ENCODE measurements at regions not wholly inside any gene's neighbourhood (a gene's known extent, or its start where the extent isn't known, plus 50 kb on each side); places are given as distances from the start of the nearest gene placed in this dataset.

- TF ChIP-seq CTCF (IDR thresholded peaks at IDR 0.05), result no peak
- intact Hi-C loops (cut with micrococcal nuclease), result no loop called here
- Histone ChIP-seq H3K4me1 (ENCODE audit: control insufficient read depth, insufficient read depth, low read length) (no peaks in the 10 kb centered on the region), H3K27ac (ENCODE audit: low read length) (no peak overlapping the region), H3K27me3 (ENCODE audit: control insufficient read depth, insufficient read depth, low read length) (no peaks in the 10 kb centered on the region), H3K4me3 (ENCODE audit: low read length) (no peak overlapping the region), H3K36me3 (ENCODE audit: control insufficient read depth, insufficient read depth, low read length) (no peaks in the 10 kb centered on the region), H3K9me3 (ENCODE audit: control insufficient read depth, insufficient read depth, low read length) (no peaks in the 10 kb centered on the region)
- H3K27me3 Mint-ChIP-seq (ENCODE audit: low read depth in 2 of 2), result peaks cover 13 to 39% of the 10 kb centered on the region in 2 donors
- H3K36me3 Mint-ChIP-seq, result no peaks in the 10 kb centered on the region
- ATAC-seq (no peak), DNase-seq (peak; percentile 11 to 28)
- WGBS (ENCODE audit: insufficient coverage), result 44% methylated on average over 11 of the region's 11 CpGs
- H3K4me1 Mint-ChIP-seq, result no peaks in the 10 kb centered on the region
- no peaks in the 10 kb centered on the region for H3K9me3 Mint-ChIP-seq
- H3K4me3 Mint-ChIP-seq, result no peak overlapping the region
- no peak overlapping the region for H3K27ac Mint-ChIP-seq
Measured at GRCh38 chr22:48968201-48968959, 859.3 kb downstream of the BRD1 start.

- H3K27ac ChIP-seq (ENCODE audit: low read length), result no peak overlapping the region
- TF ChIP-seq CTCF (IDR thresholded peaks at IDR 0.05), result no peak
- H3K4me3 ChIP-seq (ENCODE audit: low read length), result no peak overlapping the region
- H3K9me3 ChIP-seq (ENCODE audit: control insufficient read depth, insufficient read depth, low read length), result no peaks in the 10 kb centered on the region
- Mint-ChIP-seq H3K4me3 (no peak overlapping the region), H3K9me3 (no peaks in the 10 kb centered on the region), H3K4me1 (no peaks in the 10 kb centered on the region), H3K27ac (no peak overlapping the region), H3K27me3 (ENCODE audit: low read depth in 2 of 2) (peaks cover 17 to 53% of the 10 kb centered on the region in 2 donors), H3K36me3 (no peaks in the 10 kb centered on the region)
- no peaks in the 10 kb centered on the region for H3K4me1 ChIP-seq (ENCODE audit: control insufficient read depth, insufficient read depth, low read length)
- intact Hi-C loops (cut with micrococcal nuclease), result no loop called here
- ATAC-seq, result no peak
- DNase-seq, result no peak
- no peaks in the 10 kb centered on the region for H3K27me3 ChIP-seq (ENCODE audit: control insufficient read depth, insufficient read depth, low read length)
- H3K36me3 ChIP-seq (ENCODE audit: control insufficient read depth, insufficient read depth, low read length), result no peaks in the 10 kb centered on the region
- WGBS (ENCODE audit: insufficient coverage), result no CpG with 5 or more reads among the region's 1 CpG
Measured at GRCh38 chr22:48963405-48963804, 864.3 kb downstream of the BRD1 start.

GRCh38 chr22:48961705-48962104 lies 866.0 kb downstream of the BRD1 start:
- whole genome bisulfite sequencing (ENCODE audit: insufficient coverage), result 40% methylated on average over 1 of the region's 2 CpGs
- ATAC-seq, result no peak

More at GRCh38 chr22:48961705-48962104, 866.0 kb downstream of the BRD1 start:
- H3K9me3 Mint-ChIP-seq, result peaks cover 4 to 5% of the 10 kb centered on the region in 2 donors
- Histone ChIP-seq H3K27ac (ENCODE audit: low read length) (no peak overlapping the region), H3K27me3 (ENCODE audit: control insufficient read depth, insufficient read depth, low read length) (no peaks in the 10 kb centered on the region), H3K36me3 (ENCODE audit: control insufficient read depth, insufficient read depth, low read length) (no peaks in the 10 kb centered on the region), H3K9me3 (ENCODE audit: control insufficient read depth, insufficient read depth, low read length) (no peaks in the 10 kb centered on the region), H3K4me3 (ENCODE audit: low read length) (no peak overlapping the region), H3K4me1 (ENCODE audit: control insufficient read depth, insufficient read depth, low read length) (no peaks in the 10 kb centered on the region)
- peaks cover 17 to 40% of the 10 kb centered on the region in 2 donors for H3K27me3 Mint-ChIP-seq (ENCODE audit: low read depth in 2 of 2)
- peaks cover 5% of the 10 kb centered on the region in 2 donors for H3K4me1 Mint-ChIP-seq
- intact Hi-C loops (cut with micrococcal nuclease), result no loop called here
- no peak overlapping the region for H3K4me3 Mint-ChIP-seq
- no peaks in the 10 kb centered on the region for H3K36me3 Mint-ChIP-seq
- no peak for DNase-seq
- no peak for TF ChIP-seq CTCF (IDR thresholded peaks at IDR 0.05)
- no peak overlapping the region for H3K27ac Mint-ChIP-seq
